T-helper 2 cell treated with Interferon-gamma antibody and Interleukin-4, amounts not matched to agents 100 ng/mL and 5 ng/mL, for 36 hours (primary cell): ENCODE measurements at regions not wholly inside any gene's neighbourhood (a gene's known extent, or its start where the extent isn't known, plus 50 kb on each side); places are given as distances from the start of the nearest gene placed in this dataset.
"Not testable (repeated sequence)": the region's sequence is repeated elsewhere in the genome, so short reads cannot be mapped to it uniquely, and the experiment has no call there.

Experiments
- intact Hi-C: fragments of 100-400 bp; cut with micrococcal nuclease; formaldehyde crosslinking; loops from one replicate; pipeline ENCODE4 v1.15.1; 2023

DNA sequence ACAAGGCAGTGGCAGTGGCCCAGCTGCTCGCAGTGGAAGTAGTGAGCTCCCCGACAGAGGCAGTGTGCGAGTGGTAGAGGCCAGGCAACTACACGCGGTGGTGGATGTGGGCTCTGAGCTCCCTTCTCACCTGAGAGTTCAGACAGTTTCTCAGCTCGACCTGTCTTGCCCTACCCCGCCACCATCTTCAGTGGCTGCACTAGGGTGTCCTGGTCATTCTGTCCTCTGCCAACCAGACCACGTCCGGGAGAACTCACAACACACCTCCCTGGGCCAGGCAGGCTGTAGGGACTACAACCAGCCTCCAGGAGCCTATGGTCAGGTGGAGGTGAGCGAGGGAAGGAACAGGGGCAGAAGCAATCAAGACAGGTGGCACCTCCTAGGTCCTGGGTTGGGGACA is 106.3 kb upstream of the SMAD3 start:
- intact Hi-C loops = no loop called here

DNA sequence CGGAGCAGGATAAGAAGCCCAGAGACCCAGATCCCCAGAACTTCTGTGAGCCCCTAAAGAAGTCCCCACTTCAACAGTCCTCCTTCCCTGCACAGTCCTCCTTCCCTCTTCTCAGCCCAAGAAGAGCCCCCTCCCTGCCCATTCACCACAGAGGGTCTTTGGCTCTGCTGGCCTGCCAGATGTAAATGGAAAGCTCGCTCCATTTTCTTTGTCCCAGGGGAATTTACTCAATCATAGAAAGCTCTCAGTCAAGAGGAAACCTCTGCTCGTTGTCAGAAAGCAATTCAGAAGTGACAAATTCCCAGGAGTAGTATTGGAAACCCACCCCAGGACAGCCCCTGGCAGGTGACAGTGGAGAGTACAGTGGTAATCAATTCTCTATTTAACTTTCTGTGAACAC is 105.5 kb upstream of the SMAD3 start:
- intact Hi-C loops = loop anchor here (10.0 kb wide), 1 partner anchor 75 kb away; no protein-coding TSS in a partner anchor

DNA sequence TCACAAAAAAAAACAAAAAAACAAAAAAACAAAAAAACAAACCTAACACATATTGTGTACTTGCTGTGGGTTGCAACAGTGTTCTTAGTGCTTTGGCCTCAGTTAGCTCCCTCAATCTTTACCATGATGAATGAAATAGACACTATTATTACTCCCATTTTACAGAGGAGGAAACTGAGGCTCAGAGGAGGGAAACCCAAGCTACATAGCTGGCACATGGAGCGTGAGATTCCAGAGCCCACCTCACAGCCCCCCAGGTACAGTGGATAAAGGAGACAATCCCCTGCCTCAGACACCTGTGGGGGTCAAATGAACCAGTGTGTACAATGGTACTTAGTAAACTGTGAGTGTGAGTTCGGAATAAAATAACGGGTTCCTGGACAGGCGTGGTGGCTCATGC is 104.9 kb upstream of the SMAD3 start:
- intact Hi-C loops = loop anchor here (10.0 kb wide), 1 partner anchor 74 kb away; no protein-coding TSS in a partner anchor

DNA sequence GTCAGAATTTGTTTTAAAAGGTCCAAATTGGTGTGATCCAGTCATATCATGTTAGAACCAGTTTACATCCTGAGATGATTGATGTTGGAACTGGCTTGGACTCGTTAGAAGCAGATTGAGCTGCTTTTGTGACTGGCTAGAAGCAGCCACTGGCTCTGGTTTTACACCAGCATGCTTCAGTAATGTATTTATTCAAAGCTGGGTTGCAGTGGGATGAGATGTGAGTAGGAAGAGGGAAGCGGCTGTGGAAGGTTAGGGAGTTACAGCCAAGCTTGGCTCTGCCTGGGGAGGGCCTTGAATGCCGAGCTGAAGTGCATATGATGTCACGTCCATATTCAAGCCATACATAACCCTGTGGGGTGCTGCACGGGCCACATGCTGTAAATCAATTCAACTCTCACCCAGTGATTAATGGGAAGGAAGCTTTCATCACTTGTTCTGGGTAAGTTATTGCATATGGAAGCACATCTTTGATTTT is 104.0 kb upstream of the SMAD3 start:
- intact Hi-C loops = loop anchor here (10.0 kb wide), 1 partner anchor 73 kb away; no protein-coding TSS in a partner anchor

DNA sequence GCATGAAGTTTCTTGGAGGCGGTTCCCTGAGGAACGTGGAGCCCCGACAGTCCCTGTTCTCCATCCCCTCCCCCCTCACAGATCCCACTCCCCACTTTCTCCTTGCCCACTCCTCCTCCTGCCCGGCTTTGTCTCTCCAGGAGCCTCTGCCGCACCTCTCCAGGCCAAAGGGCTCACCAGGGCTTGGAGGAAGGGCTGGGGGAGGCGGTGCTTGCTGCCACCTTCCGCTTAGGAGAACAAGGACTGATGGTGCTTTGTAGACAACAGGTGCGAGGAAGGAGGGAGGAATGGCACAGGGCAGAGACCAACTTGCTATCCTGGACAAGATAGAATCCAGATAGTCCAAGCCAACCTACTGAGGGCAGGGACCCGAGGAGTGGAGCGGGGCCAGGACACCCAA is 103.5 kb upstream of the SMAD3 start:
- intact Hi-C loops = loop anchor here (10.0 kb wide), 1 partner anchor 73 kb away; no protein-coding TSS in a partner anchor

DNA sequence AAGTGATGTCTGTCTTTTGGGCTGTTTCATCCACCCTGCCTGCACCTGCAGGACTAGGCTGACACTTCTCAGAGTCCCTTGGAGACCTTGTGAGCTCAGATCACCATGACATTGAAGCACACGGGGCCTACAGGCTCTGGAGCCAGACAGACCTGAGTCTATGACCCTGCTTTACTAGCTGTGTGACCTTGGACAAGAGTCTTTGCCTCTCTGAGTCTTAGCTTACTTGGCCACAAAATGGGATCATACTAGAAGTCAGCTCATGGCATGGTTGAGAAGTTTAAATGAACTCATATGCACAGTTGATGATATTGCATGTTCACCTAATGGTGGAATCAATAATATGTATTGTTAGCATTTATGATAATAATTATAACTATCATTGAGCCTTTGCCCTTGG is 102.9 kb upstream of the SMAD3 start:
- intact Hi-C loops = loop anchor here (10.0 kb wide), 1 partner anchor 72 kb away; no protein-coding TSS in a partner anchor

DNA sequence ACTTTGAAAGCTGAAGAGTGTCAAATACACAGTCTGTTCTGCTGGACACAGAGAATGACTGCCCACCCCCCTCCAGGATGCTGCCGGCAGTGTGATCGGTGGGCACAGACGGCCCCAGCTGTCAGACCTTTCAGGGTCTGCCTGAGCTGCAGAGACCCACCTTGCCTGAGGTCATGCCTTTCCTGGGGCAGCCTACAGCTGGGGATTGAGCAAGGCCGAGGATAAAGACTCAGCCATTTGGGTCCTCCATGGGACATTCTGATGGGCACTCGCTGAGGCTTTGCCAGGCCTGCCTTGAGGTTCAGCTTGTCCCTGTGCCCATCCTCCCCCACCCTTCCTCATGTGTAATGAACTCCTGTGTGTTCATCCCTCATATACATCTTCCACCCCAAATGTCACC is 102.3 kb upstream of the SMAD3 start:
- intact Hi-C loops = loop anchor here (10.0 kb wide), 1 partner anchor 72 kb away; no protein-coding TSS in a partner anchor

DNA sequence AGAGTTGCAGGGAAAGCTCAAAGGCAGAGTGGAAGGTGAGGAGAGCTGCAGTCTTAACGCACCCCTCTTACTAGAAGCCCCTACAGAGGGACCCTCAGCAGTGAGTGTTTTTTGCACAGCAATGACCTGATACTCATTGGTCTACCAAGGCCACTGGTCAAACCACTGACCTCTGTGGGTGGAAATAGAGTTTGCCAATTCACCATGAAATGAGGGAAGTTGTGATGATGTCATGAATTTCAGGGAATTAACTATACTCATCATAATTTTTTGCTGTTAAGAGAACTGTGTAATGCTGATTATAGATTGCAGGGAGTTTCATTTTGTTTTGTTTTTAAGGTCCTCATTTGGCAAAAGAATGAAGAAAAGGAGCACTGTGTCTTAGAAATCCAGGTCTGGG is 101.7 kb upstream of the SMAD3 start:
- intact Hi-C loops = loop anchor here (10.0 kb wide), 1 partner anchor 71 kb away; no protein-coding TSS in a partner anchor

DNA sequence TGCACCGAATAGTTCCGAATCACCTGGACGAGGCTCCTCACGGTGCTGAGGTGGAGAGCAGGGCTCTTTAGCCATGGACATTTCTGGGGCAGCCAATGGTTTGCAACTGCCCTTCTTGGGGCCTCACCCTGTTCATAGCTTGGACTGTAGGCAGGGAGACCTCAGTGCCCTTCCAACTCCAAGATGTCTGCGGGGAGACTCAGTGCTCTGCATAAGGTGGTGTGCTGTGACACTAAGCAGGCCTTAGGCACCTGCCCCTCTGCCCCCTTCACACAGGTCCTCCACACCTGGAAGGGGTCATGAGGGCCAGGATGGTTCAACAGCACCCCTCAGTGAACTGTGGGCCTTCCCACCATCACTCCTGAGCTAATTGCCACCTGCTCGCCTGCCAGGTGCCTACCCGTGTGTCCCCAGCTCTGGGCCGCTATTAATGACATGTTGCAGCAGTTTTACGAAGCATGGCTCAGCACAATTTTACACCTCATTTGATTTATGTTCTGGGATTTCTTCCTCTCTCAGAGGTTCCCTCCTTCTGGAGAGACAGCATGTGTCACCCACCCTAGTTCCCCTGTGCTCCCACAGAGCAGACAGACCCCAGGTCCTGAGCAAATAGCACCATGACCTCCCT is 101.2 kb upstream of the SMAD3 start:
- intact Hi-C loops = loop anchor here (10.0 kb wide), 1 partner anchor 71 kb away; no protein-coding TSS in a partner anchor

DNA sequence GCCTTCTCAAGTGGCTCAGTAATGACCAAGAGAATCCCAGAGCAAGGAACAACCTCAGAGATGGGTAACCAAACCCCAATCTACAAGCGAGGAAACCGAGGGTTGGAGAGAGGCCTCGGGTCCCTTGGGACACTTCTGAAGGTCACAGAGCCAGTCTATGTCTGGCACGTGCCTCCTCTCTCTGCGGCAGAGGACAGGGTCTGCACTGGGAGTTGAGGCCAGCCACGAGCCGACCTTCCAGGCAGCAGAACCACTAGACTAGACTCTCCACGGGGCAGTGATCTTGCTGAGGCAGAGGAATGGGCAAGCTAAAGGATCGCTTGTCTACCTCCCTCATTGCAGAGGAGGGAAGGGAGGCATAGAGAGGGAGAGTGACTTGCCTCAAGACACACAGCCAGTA is 100.6 kb upstream of the SMAD3 start:
- intact Hi-C loops = loop anchor here (10.0 kb wide), 1 partner anchor 70 kb away; no protein-coding TSS in a partner anchor

DNA sequence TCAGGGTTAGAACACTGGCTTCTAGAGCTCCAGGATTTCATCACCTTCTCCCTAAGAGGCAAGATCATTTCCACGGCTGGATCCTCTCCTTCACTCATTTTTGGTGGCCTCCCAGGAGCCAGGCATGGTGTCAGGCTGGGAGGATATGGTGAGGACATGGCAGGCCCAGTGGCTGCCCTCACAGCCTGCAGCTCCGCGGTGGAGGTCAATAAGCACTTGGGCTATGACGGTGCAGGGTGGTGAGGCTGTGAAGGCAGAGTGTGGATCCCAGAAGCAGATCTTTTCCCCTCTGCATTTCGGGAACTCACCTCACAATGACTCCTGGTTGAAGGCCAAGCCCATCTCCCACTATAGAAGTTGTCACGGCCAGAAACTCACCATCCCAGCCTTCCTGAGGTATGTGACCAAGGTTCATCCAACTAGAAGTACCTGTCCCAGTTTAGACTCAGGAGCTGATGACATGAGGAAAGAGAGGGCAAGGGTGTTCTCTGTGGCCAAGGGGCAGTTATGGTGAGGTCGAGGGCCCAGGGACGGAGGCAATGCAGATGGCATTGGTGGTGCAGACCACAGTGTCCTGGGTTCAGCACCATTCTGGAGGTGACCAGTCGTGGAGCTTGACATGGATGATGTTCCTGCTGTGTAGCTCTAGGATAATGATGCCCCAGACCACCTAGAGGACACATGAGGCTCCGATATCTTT is 100.1 kb upstream of the SMAD3 start:
- intact Hi-C loops = loop anchor here (10.0 kb wide), 1 partner anchor 69 kb away; no protein-coding TSS in a partner anchor

DNA sequence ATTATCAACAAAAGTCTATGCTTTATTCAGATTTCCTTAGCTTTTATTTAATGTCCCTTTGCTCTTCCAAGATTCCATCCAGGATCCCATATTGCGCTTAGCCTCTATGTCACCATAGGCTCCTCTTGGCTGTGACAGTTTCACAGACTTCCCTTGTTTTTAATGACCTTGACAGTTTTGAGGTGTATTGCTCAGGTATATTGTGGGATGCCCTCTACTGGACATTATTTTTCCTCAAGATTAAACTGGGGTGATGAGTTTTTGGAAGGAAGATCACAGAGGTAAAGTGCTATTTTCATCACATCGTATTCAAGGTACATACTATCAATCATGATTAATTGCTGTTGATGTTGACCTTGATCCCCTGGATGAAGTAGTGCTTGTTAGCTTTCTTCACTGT is 99.1 kb upstream of the SMAD3 start:
- intact Hi-C loops = loop anchor here (10.0 kb wide), 1 partner anchor 69 kb away; no protein-coding TSS in a partner anchor

DNA sequence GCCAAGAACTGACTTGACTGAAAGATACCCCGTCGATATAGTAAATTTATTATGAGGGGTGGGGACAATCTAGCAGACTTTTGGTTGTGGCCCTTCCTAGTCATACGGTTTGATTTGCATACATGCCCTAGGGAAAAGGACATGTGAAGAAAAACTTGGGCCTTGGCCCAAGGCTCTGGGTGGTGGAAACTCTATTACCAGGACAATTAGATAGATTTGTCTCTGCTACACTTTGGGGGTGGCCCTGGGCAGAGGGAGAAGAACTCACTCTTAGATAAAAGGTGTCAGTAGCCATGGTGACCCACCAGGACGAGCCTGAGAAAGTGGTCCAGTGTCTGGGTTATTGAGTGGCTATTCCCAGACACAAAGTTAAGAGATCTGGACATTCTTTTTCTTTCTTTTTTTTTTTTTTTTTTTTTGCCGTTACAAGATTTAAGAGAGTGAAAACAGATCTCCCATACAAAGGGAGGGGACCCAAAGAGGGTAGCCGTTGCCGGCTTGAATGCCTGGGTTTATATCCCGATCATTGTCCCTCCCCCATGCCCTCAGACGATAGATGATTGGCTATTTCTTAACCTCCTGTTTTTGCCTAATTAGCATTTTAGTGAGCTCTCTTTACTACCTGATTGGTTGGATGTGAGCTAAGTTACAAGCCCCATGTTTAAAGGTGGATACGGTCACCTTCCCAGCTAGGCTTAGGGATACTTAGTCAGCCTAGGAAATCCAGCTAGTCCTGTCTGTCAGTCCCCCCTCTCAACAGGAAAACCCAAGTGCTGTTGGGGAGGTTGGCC is 96.4 kb upstream of the SMAD3 start:
- intact Hi-C loops = loop anchor here (10.0 kb wide), 1 partner anchor 66 kb away; no protein-coding TSS in a partner anchor

DNA sequence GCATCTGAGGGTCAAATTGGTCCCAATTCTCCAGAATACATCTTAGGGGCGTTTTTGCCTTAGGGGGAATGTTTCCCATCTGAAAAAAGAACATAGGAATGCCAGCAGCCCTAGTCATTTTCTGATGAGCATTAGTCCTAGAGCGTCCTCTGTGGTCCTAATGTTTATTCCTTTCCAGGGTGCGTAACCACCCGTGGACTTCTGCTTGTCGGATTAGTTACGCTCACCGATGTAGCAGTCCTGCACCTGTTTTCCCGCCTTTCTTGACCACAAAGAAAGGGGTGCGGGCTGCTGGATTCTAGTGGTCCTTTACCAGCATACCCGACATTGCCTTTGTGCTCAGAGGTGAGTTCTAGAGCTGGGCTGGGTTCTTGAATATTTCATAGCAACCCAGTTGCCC is 91.3 kb upstream of the SMAD3 start:
- intact Hi-C loops = not testable (repeated sequence)

DNA sequence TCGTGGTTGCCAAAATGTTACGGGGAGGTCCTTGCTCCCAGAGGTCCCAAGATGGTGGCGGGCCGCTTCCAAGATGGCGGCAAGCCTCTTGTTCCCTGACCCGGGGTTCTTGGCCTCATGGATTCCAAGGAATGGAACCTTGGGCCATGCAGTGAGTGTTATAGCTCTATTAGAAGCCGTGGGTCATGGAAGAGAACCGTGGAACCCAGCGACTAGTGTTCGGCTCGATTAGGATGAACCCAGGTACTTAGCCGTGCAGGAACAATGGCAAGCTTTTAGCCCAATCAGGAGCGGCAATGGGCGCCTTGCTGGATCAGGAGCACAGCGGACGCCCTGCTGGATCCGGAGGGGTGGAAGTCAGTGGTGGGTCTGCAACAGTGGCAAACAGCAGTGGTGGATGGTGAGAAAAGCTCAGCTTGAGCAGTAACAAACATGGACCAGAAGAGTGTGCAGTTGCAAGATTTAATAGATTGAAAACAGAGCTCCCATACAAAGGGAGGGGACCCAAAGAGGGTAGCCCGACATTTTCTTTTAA is 89.2 kb upstream of the SMAD3 start:
- intact Hi-C loops = not testable (repeated sequence)

DNA sequence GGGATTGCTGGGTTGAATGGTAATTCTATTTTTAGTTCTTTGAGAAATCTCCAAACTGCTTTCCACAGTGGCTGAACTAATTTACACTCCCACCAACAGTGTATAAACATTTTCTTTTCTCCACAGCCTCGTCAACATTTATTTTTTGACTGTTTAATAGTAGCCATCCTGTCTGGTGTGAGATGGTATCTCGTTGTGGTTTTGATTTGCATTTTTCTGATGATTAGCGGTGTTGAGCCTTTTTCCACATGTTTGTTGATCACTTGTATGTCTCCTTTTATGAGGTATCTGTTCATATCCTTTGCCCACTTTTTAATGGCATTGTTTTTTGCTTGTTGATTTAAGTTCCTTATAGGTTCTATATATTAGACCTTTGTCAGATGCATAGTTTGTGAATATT is 85.1 kb upstream of the SMAD3 start:
- intact Hi-C loops = not testable (repeated sequence)

DNA sequence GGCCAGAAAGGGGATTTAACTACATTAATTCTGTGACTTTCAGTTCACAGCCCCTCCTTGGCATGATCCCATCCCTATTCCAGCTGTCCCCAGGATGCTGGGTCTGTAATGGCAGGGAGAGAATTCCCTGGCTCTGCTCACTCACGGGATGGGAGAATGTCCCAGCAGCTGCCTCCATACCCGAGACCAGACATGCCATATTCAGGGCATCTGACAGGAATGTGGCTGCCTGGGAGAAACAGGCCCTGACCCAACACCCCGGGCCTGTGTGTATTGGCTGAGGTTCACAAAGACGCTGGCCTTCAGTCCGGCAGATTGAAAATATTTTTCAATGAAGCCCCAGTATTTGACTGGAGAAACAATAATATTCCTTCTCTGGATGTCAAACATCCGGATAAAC is 83.6 kb upstream of the SMAD3 start:
- intact Hi-C loops = no loop called here

DNA sequence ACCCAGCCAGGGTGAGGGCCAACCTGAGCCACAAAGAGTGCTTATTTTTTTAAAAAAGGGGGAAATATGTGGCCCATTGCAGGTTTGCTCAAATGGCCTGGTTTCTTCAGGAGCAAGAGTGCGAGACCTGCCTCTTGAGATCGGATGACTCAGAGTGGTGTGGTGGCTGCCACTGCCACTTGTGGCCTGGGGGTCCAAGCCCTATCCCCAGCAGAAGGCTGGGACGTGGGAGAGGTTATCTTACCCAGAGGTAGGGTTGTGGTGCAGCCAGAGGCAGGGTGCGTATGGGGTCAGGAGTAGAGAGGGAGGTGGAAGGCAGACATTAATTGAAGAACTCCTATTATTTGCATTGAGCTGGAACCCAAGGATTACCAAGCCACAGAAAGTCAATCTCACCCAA is 83.2 kb upstream of the SMAD3 start:
- intact Hi-C loops = no loop called here

DNA sequence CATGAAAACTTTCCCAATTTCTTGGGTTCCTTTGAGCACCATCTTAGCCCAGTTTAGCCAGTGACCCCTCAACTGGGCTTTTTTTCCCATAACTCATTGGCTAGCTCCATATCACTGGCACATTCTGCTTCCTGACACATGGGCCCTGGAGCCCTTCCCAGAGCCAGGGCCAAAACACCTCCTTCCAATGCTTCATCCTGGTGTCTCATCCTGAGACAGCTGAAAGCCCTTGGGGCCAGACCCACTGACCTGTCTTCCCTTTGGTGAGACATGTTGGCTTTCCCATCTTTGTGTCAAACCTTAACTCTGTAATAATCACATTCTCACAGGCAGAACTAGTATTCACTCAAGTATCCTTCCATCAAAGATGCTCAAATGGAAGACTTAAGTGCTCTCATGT is 82.6 kb upstream of the SMAD3 start:
- intact Hi-C loops = no loop called here

DNA sequence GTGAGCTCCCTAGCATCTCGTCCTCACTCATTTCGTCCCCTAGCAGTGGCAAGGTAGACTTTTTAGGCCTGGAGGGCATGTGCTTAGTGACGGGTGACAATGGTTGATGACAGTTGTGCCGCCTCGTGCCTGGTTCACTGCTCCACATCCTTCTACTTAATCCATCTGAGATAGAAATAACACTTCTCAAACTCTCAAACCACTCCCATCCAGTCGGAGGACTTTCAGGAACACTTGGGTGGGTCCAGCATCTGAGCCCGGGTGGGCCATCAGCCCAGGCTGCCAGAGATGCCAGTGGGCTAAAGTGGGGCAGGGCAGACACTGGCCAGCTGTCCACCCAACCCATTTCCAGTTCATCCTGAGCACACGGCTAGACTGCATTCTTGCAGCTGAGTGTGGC is 79.7 kb upstream of the SMAD3 start:
- intact Hi-C loops = no loop called here

DNA sequence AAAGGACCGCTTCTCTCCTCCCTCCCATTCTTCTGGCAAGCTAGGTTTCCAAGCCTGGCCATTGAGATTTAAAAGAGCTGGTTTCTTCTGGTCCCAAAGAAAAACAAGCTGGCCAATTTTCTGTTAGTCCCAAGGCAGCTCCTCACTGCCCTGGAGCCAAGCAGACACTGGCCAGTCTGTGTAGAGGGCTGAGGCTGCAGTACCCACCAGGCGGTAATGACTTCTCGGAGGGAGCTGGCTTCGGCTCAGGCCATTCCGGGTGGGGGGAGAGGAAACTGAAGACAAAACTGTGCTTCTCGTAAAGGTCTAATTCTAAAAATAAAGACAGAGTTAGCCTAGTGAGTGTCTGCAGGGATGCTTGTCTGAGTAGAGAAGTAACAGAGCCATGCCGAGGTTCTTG is 78.5 kb upstream of the SMAD3 start:
- intact Hi-C loops = no loop called here
